NCI-H1092 (cell line): ENCODE measurements at regions not wholly inside any gene's neighbourhood (a gene's known extent, or its start where the extent isn't known, plus 50 kb on each side); places are given as distances from the start of the nearest gene placed in this dataset.
"Not testable (repeated sequence)": the region's sequence is repeated elsewhere in the genome, so short reads cannot be mapped to it uniquely, and the experiment has no call there.

Experiments used
- DNase-seq: peaks from one replicate; lab custom pipeline; 2025; lab: John Stamatoyannopoulos, UW

- no peak for DNase-seq
Observed at GRCh38 chr6:131430531-131430930, 142.5 kb upstream of the ARG1 start.

DNA sequence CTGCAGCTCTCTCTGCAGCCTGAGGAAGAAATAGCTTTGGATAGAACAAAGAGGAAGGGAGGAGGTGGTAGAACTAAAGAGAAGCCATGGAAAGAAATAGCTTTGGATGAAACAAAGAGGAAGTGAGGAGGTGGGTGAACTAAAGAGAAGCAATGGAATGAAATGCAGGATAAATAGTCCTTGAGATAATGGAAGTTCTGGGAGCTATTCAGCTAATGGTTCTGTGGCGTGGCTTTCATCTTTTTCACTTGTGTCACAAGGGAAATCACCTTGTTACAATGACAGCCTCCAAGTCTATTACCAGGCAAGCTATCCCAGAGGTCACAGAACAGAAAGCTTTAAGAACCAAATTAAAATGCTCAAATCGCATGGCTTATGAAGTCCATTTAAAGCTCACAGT lies 141.3 kb upstream of the ARG1 start:
- DNase-seq, result no peak

- DNase-seq, result no peak
Observed at GRCh38 chr6:131433927-131434326, 139.1 kb upstream of the ARG1 start.

DNA sequence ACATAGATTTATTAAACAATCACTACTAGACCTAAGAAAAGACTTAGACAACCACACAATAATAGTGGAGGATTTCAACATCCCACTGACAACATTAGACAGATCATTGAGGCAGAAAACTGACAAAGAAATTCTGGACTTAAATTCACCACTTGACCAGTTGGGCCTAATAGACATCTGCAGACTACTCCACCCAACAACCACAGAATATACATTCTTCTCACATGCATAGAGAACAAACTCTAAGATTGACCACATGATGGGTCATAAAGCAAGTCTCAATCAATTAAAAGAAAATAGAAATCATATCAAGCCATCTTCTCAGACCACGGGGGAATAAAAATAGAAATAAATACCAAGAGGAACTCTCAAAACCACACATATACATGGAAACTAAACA lies 136.7 kb upstream of the ARG1 start:
- DNase-seq, result no peak

- no peak for DNase-seq
Observed at GRCh38 chr6:131443014-131443413, 130.0 kb upstream of the ARG1 start.

GRCh38 chr6:131443514-131443913 lies 129.5 kb upstream of the ARG1 start:
- no peak for DNase-seq

- not testable (repeated sequence) for DNase-seq
Observed at GRCh38 chr6:131445356-131445755, 127.7 kb upstream of the ARG1 start.

- DNase-seq, result no peak
Observed at GRCh38 chr6:131450861-131451260, 122.2 kb upstream of the ARG1 start.

DNA sequence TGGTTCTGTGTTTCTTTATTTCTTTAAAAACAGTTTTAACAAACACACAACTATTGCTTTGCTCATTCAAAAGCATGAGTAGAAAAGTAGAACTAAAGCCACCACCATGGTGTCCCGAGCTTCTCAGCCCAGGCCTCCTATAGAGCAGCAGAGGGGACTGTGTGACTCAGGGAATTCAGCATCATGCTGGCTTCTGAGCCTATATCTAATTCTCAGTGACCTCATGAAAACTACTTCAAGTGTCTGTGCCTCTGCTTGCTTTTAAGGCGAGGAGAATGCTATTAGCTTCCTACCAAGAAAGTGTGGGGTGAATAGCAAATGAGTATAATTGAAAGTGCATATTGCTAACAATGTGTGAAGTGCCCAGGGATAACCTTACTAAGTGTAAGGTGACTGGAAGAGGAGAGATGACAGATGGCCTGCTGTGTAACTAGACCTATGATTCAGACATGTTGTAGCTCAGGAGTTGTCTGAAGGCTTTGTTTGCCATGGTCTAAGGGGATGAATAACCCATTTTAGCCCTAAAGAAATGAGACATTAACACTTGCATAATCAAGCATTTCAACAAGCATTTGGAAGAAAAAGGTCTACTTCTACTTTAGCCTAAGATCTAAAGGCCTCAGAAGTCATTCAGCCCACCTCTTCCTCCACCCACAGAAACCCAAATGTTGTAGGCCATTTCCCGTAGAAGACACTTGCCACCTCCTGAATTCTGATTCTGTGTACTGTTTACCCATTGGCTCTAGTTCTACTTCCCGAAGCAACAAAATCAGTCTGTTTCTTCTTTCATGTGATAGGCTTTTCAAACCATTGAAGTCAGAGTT lies 121.5 kb upstream of the ARG1 start:
- DNase-seq, result no peak

DNA sequence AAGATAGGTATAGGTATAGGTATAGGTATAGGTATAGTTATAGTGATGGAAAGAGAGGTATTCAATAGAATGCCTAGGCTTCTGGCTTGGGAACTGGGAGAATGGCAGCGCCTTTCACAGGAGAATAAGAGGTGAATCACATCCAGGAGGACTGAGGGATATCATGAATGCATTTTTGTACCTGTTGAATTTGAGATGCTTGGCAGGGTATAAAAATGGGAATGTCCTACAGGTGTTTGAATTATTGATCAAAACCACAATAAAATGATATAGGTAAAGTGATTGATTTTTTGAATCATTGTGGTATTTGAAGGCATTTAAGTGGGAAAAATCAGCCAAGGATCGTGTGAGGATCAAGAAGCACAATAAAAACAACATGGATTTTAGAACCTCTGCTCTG lies 119.2 kb upstream of the ARG1 start:
- no peak for DNase-seq

GRCh38 chr6:131456565-131456964 lies 116.5 kb upstream of the ARG1 start:
- DNase-seq, result no peak

DNA sequence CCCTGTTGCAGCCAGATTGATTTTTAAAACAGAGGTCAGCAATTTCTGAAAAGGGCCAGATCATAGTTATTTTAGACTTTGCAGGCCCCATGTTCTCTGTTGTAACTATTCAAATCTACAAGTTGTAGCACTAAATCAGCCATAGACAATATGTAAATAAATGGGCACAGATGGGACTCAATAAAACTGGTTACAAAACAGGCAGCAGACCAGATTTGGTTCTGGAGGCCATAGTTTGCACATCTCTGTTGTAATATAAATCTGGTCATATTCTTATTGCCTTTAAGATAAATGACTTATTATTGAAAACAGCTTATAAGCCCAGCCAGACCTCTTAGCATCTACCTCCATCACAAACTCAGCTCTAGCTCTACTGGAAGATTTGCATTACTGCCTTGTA lies 114.0 kb upstream of the ARG1 start:
- DNase-seq, result no peak

DNA sequence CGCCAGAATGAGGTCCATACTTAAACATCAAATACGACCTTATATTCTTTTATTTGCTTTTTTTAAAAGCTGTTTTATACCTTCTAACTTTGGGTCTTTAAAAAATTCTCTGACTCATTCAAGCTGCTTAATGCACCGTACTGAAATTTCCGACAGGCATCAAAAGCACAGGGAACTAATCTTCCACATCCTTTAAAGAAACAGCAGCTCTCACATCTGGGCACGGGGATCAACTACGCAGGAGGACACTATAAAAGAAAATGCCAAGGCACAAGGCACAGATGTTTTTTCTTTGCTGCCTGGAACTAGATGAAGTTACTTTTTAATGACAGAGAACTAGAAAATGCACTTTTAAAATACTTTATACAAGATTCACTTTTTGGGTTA lies 112.4 kb upstream of the ARG1 start:
- no peak for DNase-seq

DNA sequence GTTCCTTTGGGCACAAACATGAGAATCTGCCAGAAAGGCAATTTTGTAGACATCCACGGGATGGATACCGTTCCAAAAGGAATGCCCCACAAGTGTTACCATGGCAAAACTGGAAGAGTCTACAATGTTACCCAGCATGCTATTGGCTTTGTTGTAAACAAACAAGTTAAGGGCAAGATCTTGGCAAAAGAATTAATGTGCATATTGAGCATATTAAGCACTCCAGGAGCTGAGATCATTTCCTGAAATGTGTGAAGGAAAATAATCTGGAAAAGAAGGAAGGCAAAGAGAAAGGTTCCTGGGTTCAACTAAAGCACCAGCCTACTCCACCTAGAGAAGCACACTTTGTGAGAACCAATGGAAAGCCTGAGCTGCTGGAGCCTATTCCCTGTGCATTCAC lies 103.9 kb upstream of the ARG1 start:
- DNase-seq, result no peak

- DNase-seq, result no peak
Observed at GRCh38 chr6:131470534-131470933, 102.5 kb upstream of the ARG1 start.

DNA sequence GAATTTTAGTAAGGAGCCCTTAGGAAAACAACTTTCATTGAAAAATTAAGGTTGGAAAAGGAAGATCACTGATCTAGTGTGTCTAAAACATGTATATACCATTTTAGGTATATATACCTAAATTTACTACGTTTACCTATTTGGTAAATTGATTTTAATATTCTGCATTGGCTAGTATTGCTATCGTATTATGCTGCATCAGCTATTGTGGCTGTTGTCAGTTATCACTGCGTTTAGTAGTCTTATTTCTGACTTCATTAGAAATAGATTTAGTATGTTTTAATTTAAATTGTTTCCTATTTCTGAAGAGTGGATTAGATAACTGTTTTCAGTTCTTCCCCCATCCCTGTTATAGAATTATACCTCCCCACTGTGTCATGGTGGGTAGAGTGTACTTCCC lies 101.7 kb upstream of the ARG1 start:
- DNase-seq, result no peak

- not testable (repeated sequence) for DNase-seq
Observed at GRCh38 chr6:131473303-131473702, 99.7 kb upstream of the ARG1 start.

DNA sequence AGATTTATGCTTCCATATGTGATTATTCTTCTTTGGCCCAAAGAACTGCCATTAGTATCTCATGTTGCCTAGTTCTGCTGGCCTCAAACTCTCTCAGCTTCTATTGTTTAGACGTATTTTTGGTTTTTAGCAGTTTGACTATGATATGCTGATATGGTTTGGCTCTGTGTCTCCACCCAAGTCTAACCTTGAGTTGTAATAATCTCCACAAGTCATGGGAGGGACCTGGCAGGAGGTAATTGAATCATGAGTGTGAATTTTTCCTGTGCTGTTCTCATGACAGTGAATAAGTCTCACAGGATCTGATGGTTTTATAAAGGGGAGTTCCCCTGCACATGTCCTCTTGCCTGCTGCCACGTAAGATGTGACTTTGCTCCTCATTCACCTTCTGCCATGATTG lies 96.7 kb upstream of the ARG1 start:
- DNase-seq, result no peak

GRCh38 chr6:131478740-131479211 lies 94.2 kb upstream of the ARG1 start:
- not testable (repeated sequence) for DNase-seq

DNA sequence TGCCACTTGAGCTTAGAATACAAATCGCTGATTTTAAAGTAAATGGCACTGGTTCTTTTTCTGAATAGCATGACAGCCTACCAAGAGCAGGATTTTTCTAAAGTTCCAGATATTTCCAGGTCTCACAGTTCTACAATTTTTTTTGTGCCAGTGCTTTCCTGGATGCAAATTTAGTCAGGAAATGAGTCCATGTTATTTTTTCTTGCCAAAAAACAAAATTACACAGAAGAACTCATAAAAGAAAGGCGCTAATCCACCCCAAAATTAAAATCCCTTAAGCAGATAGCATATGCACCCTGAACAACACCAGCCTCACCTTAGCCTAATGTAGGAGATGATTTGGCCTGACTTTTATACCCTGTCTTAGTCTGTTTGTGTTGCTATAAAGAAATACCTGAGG lies 86.4 kb upstream of the ARG1 start:
- no peak for DNase-seq

DNA sequence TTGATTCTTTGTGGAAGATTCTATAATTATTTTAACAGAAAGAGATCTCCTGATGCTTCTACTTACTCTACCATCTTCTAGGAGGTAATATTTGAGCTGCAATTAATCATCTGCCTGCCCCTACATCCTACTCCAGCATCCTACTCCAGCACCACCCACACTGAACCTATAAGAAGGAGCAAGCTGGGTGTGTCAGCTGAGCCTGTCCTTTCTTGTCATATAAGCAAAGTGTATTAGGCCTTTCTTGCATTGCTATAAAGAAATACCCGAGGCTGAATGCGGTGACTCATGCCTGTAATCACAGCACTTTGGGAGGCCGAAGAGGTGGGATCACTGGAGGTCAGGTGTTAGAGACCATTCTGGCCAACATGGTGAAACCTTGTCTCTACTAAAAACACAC lies 84.2 kb upstream of the ARG1 start:
- no peak for DNase-seq

GRCh38 chr6:131490441-131490840 lies 82.6 kb upstream of the ARG1 start:
- no peak for DNase-seq

DNA sequence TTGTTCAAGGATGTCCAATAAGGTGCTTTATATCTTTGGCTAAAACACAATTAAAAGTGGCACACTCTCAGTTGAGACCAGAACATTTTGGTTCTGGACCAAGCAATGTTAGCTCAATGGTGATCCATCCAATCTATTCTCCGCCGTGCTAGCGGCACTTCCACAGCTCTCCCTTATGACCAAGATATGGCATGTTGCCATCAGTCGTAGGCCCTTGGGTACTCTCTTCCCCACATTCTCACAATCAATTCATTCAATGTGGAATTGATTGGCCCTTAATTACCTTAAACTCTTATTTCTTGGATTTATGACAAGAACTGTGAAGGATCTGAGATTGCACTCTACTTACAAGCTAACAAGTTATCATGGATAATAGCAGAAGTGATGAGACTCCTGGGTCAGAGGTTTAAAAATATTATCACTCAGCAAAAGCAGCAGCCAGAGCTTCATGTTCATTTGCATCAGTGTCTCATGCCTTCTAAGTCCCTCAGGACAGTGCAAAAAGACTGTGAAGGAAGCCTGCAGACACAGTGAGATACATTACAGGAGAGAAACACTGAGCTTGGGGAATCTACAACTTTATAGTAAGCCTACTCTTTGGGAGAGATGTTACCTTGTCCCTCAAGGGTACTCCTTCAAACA lies 80.0 kb upstream of the ARG1 start:
- DNase-seq, result no peak

GRCh38 chr6:131504387-131504786 lies 68.6 kb upstream of the ARG1 start:
- not testable (repeated sequence) for DNase-seq
